Fibroblast of lung (primary cell): ENCODE measurements at regions not wholly inside any gene's neighbourhood (a gene's known extent, or its start where the extent isn't known, plus 50 kb on each side); places are given as distances from the start of the nearest gene placed in this dataset.

Experiments used
- CTCF ChIP-seq, 2 donors: IDR thresholded peaks in 1 of 2; conservative IDR thresholded peaks in 1 of 2; 1 replicate in 1 of 2; 2 replicates in 1 of 2; pipeline ENCODE4 v1.5.1; 2011 to 2012; ENCODE audit warnings: low read length in 2 of 2, control low read depth in 1 of 2, inconsistent platforms in 1 of 2, low read depth in 1 of 2, mild to moderate bottlenecking in 1 of 2
- EZH2 ChIP-seq: IDR thresholded peaks from 2 replicates; pipeline ENCODE4 v1.5.1; 2012; ENCODE audit warnings: low read length, control low read depth, mild to moderate bottlenecking; ENCODE audit errors: missing control alignments

- TF ChIP-seq CTCF (conservative IDR thresholded peaks at IDR 0.05 in 1 of 2, IDR thresholded peaks at IDR 0.05 in 1 of 2; ENCODE audit: low read depth in 1 of 2, low read length in 2 of 2) (no peak), EZH2 (no peak)
Observed at GRCh38 chr9:11915699-11916098, 777.5 kb upstream of the TYRP1 start.
